Nephron (organoid): ENCODE measurements at regions not wholly inside any gene's neighbourhood (a gene's known extent, or its start where the extent isn't known, plus 50 kb on each side); places are given as distances from the start of the nearest gene placed in this dataset.

Experiments used
- H3K27ac Mint-ChIP-seq, 3 experiments: 2 replicates each; pipeline ENCODE4 v1.8.0; 2020; ENCODE audit warnings: mixed read lengths in 3 of 3, mild to moderate bottlenecking in 2 of 3, moderate library complexity in 1 of 3
- H3K27me3 Mint-ChIP-seq: 2 replicates; pipeline ENCODE4 v1.8.0; 2021; ENCODE audit warnings: low read depth, mild to moderate bottlenecking, moderate library complexity, mixed read lengths
- H3K36me3 Mint-ChIP-seq: 2 replicates; pipeline ENCODE4 v1.8.0; 2020; ENCODE audit warnings: low read depth, mixed read lengths
- H3K4me1 Mint-ChIP-seq: 2 replicates; pipeline ENCODE4 v1.8.0; 2020; ENCODE audit warnings: mixed read lengths
- H3K4me3 Mint-ChIP-seq, 3 experiments: 2 replicates each; pipeline ENCODE4 v1.8.0; 2020; ENCODE audit warnings: mild to moderate bottlenecking in 3 of 3, mixed read lengths in 3 of 3, moderate library complexity in 2 of 3
- H3K9me3 Mint-ChIP-seq: 2 replicates; pipeline ENCODE4 v1.8.0; 2020; ENCODE audit warnings: mixed read lengths
- TF ChIP-seq, protein P1 (sequence below), 3 experiments: fragments of 200-600 bp; sonication (generic); IDR thresholded peaks; one replicate each; pipeline ENCODE4 v1.5.0; 2021; ENCODE audit warnings: antibody characterized with exemption in 3 of 3; ENCODE audit not compliant: unreplicated experiment in 3 of 3

- TF ChIP-seq, protein P1, sequence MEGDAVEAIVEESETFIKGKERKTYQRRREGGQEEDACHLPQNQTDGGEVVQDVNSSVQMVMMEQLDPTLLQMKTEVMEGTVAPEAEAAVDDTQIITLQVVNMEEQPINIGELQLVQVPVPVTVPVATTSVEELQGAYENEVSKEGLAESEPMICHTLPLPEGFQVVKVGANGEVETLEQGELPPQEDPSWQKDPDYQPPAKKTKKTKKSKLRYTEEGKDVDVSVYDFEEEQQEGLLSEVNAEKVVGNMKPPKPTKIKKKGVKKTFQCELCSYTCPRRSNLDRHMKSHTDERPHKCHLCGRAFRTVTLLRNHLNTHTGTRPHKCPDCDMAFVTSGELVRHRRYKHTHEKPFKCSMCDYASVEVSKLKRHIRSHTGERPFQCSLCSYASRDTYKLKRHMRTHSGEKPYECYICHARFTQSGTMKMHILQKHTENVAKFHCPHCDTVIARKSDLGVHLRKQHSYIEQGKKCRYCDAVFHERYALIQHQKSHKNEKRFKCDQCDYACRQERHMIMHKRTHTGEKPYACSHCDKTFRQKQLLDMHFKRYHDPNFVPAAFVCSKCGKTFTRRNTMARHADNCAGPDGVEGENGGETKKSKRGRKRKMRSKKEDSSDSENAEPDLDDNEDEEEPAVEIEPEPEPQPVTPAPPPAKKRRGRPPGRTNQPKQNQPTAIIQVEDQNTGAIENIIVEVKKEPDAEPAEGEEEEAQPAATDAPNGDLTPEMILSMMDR (IDR thresholded peaks at IDR 0.05; ENCODE audit: unreplicated experiment in 3 of 3): no peak
- no peaks in the 10 kb centered on the region for H3K27me3 Mint-ChIP-seq
- no peaks in the 10 kb centered on the region for H3K36me3 Mint-ChIP-seq
- no peaks in the 10 kb centered on the region for H3K4me1 Mint-ChIP-seq
- no peaks in the 10 kb centered on the region for H3K9me3 Mint-ChIP-seq
- no peak overlapping the region for H3K27ac Mint-ChIP-seq
- H3K4me3 Mint-ChIP-seq: no peak overlapping the region
These were observed 224.7 kb upstream of the SATB1 start for GRCh38 chr3:18649666-18650363.

DNA sequence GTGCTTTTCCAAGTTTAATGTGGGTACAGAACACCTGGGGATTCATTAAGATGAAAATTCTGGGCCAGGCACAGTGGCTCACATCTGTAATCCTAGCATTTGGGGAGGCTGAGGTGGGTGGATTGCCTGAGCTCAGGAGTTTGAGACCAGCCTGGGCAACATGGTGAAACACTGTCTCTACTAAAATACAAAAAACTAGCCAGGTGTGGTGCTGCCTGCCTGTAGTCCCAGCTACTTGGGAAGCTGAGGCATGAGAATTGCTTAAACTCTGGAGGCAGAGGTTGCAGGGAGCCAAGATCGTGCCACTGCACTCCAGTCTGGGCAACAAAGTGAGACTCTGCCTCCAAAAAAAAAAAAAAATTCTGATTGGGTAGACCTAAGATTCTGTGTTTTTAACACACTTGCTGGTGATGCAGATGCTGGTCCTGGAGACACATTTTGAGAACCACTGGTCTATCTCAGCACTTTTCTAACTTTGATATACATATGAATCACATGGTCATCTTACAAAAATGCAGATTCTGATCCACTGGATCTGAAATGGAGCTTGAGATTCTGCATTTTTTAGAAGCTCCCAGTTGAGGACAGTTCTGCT, 223.8 kb upstream of the SATB1 start:
- no peaks in the 10 kb centered on the region for H3K27me3 Mint-ChIP-seq
- no peak overlapping the region for H3K4me3 Mint-ChIP-seq
- TF ChIP-seq, protein P1 (IDR thresholded peaks at IDR 0.05; ENCODE audit: unreplicated experiment in 3 of 3): no peak
- no peaks in the 10 kb centered on the region for H3K4me1 Mint-ChIP-seq
- H3K27ac Mint-ChIP-seq: no peak overlapping the region
- no peaks in the 10 kb centered on the region for H3K9me3 Mint-ChIP-seq
- no peaks in the 10 kb centered on the region for H3K36me3 Mint-ChIP-seq

GRCh38 chr3:18648159-18648558, 223.0 kb upstream of the SATB1 start:
- Mint-ChIP-seq H3K4me1 (no peaks in the 10 kb centered on the region), H3K4me3 (no peak overlapping the region), H3K27me3 (no peaks in the 10 kb centered on the region), H3K27ac (no peak overlapping the region), H3K36me3 (no peaks in the 10 kb centered on the region), H3K9me3 (no peaks in the 10 kb centered on the region)
- TF ChIP-seq, protein P1 (IDR thresholded peaks at IDR 0.05; ENCODE audit: unreplicated experiment in 3 of 3): no peak

DNA sequence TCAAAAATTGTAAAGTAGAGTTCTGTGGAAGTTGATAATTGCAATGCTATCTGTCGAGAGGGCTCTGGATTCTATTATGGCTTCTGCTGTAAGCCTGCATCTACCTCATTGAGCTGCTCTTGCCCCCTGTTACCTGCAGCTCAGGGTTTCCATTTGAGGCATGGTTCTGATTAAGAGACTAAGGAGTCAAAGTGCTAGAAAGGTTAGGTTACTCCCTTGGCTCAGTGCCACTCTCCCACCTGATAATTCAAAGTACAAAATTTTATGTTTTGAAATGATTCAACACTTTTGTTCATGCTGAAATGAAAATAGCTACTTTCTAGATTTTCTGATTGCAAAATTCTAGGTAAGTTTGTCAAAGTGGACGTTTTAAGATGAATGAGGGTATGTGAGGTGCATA, 220.5 kb upstream of the SATB1 start:
- Mint-ChIP-seq H3K4me3 (no peak overlapping the region), H3K36me3 (no peaks in the 10 kb centered on the region), H3K9me3 (peaks cover 2% of the 10 kb centered on the region), H3K27me3 (no peaks in the 10 kb centered on the region), H3K4me1 (no peaks in the 10 kb centered on the region), H3K27ac (no peak overlapping the region)
- TF ChIP-seq, protein P1 (IDR thresholded peaks at IDR 0.05; ENCODE audit: unreplicated experiment in 3 of 3): no peak

GRCh38 chr3:18643281-18643680, 218.1 kb upstream of the SATB1 start:
- H3K36me3 Mint-ChIP-seq: no peaks in the 10 kb centered on the region
- peaks cover 2% of the 10 kb centered on the region for H3K9me3 Mint-ChIP-seq
- H3K27ac Mint-ChIP-seq: no peak overlapping the region
- H3K4me3 Mint-ChIP-seq: no peak overlapping the region
- no peaks in the 10 kb centered on the region for H3K27me3 Mint-ChIP-seq
- TF ChIP-seq, protein P1 (IDR thresholded peaks at IDR 0.05; ENCODE audit: unreplicated experiment in 3 of 3): no peak
- no peaks in the 10 kb centered on the region for H3K4me1 Mint-ChIP-seq

- Mint-ChIP-seq H3K27me3 (no peaks in the 10 kb centered on the region), H3K27ac (no peak overlapping the region), H3K4me3 (no peak overlapping the region), H3K4me1 (no peaks in the 10 kb centered on the region), H3K36me3 (no peaks in the 10 kb centered on the region), H3K9me3 (peaks cover 2% of the 10 kb centered on the region)
- TF ChIP-seq, protein P1 (IDR thresholded peaks at IDR 0.05; ENCODE audit: unreplicated experiment in 3 of 3): no peak
These were observed 216.8 kb upstream of the SATB1 start for GRCh38 chr3:18641916-18642315.
